ENCODE measurements at regions not wholly inside any gene's neighbourhood (a gene's known extent, or its start where the extent isn't known, plus 50 kb on each side); places are given as distances from the start of the nearest gene placed in this dataset.

- intact Hi-C loops (cut with micrococcal nuclease) = no loop called here
Observed at GRCh38 chr19:31555634-31556215, 206.5 kb upstream of the TSHZ3 start.

GRCh38 chr19:31559494-31559893 lies 210.3 kb upstream of the TSHZ3 start:
- intact Hi-C loops (cut with micrococcal nuclease) = no loop called here

GRCh38 chr19:31560086-31561060 lies 211.1 kb upstream of the TSHZ3 start:
- intact Hi-C loops (cut with micrococcal nuclease) = no loop called here

GRCh38 chr19:31562966-31563612 lies 213.9 kb upstream of the TSHZ3 start:
- intact Hi-C loops (cut with micrococcal nuclease) = no loop called here

- intact Hi-C loops (cut with micrococcal nuclease) = no loop called here
Observed at GRCh38 chr19:31567776-31568175, 218.5 kb upstream of the TSHZ3 start.

- intact Hi-C loops (cut with micrococcal nuclease) = no loop called here
Observed at GRCh38 chr19:31568724-31569123, 219.5 kb upstream of the TSHZ3 start.

- intact Hi-C loops (cut with micrococcal nuclease) = no loop called here
Observed at GRCh38 chr19:31570718-31571117, 221.5 kb upstream of the TSHZ3 start.

GRCh38 chr19:31572102-31572975 lies 223.1 kb upstream of the TSHZ3 start:
- intact Hi-C loops (cut with micrococcal nuclease) = no loop called here

GRCh38 chr19:31572976-31573298 lies 223.7 kb upstream of the TSHZ3 start:
- intact Hi-C loops (cut with micrococcal nuclease) = no loop called here

- intact Hi-C loops (cut with micrococcal nuclease) = no loop called here
Observed at GRCh38 chr19:31574251-31574973, 225.2 kb upstream of the TSHZ3 start.

GRCh38 chr19:31575846-31576335 lies 226.7 kb upstream of the TSHZ3 start:
- intact Hi-C loops (cut with micrococcal nuclease) = no loop called here

- intact Hi-C loops (cut with micrococcal nuclease) = no loop called here
Observed at GRCh38 chr19:31578326-31578725, 229.1 kb upstream of the TSHZ3 start.

- intact Hi-C loops (cut with micrococcal nuclease) = no loop called here
Observed at GRCh38 chr19:31583148-31583547, 233.9 kb upstream of the TSHZ3 start.

GRCh38 chr19:31586282-31586681 lies 237.0 kb upstream of the TSHZ3 start:
- intact Hi-C loops (cut with micrococcal nuclease) = no loop called here

GRCh38 chr19:31589109-31589508 lies 239.9 kb upstream of the TSHZ3 start:
- intact Hi-C loops (cut with micrococcal nuclease) = no loop called here

- intact Hi-C loops (cut with micrococcal nuclease) = no loop called here
Observed at GRCh38 chr19:31591258-31591657, 242.0 kb upstream of the TSHZ3 start.

- intact Hi-C loops (cut with micrococcal nuclease) = no loop called here
Observed at GRCh38 chr19:31592456-31592855, 243.2 kb upstream of the TSHZ3 start.

- intact Hi-C loops (cut with micrococcal nuclease) = no loop called here
Observed at GRCh38 chr19:31594701-31595100, 245.5 kb upstream of the TSHZ3 start.

- intact Hi-C loops (cut with micrococcal nuclease) = no loop called here
Observed at GRCh38 chr19:31595521-31595920, 246.3 kb upstream of the TSHZ3 start.

GRCh38 chr19:31596751-31597150 lies 247.5 kb upstream of the TSHZ3 start:
- intact Hi-C loops (cut with micrococcal nuclease) = no loop called here

GRCh38 chr19:31597616-31598015 lies 248.4 kb upstream of the TSHZ3 start:
- intact Hi-C loops (cut with micrococcal nuclease) = no loop called here

All from T-helper 2 cell treated with Interferon-gamma antibody and Interleukin-4, amounts not matched to agents 100 ng/mL and 5 ng/mL, for 36 hours (primary cell).